OCI-LY7 (cell line): ENCODE measurements at regions not wholly inside any gene's neighbourhood (a gene's known extent, or its start where the extent isn't known, plus 50 kb on each side); places are given as distances from the start of the nearest gene placed in this dataset.

Source experiments
- BruUV-seq: library from RNA; stranded (reverse); fragments of 400-500 nt; replicated peaks from 2 replicates; lab custom pipeline; 2021; lab: Mats Ljungman, UMichigan
- CTCF ChIA-PET: fragments of 300-600 bp; sonication (Branson Sonifier 250); formaldehyde crosslinking; loops from one replicate; lab custom pipeline; 2022; ENCODE audit warnings: antibody characterized with exemption; ENCODE audit not compliant: unreplicated experiment; lab: Charles Lee
- POLR2A ChIA-PET: fragments of 300-600 bp; sonication (Branson Sonifier 250); formaldehyde crosslinking; loops from one replicate; lab custom pipeline; 2022; ENCODE audit warnings: antibody characterized with exemption; lab: Charles Lee
- DNase-seq: peaks from one replicate; pipeline ENCODE4 v3.0.0-alpha.2; 2015; ENCODE audit warnings: low spot score
- H2AFZ ChIP-seq: fragments of 200-600 bp; sonication (generic), shearing (Covaris generic); 2 replicates; pipeline ENCODE4 v1.6.1; 2014; ENCODE audit warnings: mild to moderate bottlenecking, antibody characterized with exemption, low read length, moderate library complexity
- H3K27ac ChIP-seq: fragments of 200-600 bp; sonication (generic); 2 replicates; pipeline ENCODE4 v1.5.1; 2014; ENCODE audit warnings: mixed run types, low read depth, mild to moderate bottlenecking, moderate library complexity, low read length, inconsistent platforms; ENCODE audit not compliant: poor library complexity, severe bottlenecking
- H3K36me3 ChIP-seq: fragments of 200-600 bp; sonication (generic); 2 replicates; pipeline ENCODE4 v1.6.1; 2014; ENCODE audit warnings: mild to moderate bottlenecking, antibody characterized with exemption, low read length, moderate library complexity, mixed read lengths; ENCODE audit not compliant: insufficient read depth
- H3K4me1 ChIP-seq: fragments of 200-600 bp; sonication (generic); 2 replicates; pipeline ENCODE4 v1.5.1; 2014; ENCODE audit warnings: mild to moderate bottlenecking, low read length; ENCODE audit not compliant: insufficient read depth, poor library complexity, severe bottlenecking
- H3K4me2 ChIP-seq: fragments of 200-600 bp; sonication (generic); 2 replicates; pipeline ENCODE4 v1.6.1; 2014; ENCODE audit warnings: mild to moderate bottlenecking, low read length
- H3K4me3 ChIP-seq: fragments of 200-600 bp; sonication (generic); 2 replicates; pipeline ENCODE4 v1.5.1; 2014; ENCODE audit warnings: mild to moderate bottlenecking, low read depth, low read length; ENCODE audit not compliant: poor library complexity, severe bottlenecking
- H3K79me2 ChIP-seq: fragments of 200-600 bp; sonication (generic); 2 replicates; pipeline ENCODE4 v1.6.1; 2016; ENCODE audit warnings: low read depth, mild to moderate bottlenecking, low read length, moderate library complexity, mixed read lengths; ENCODE audit not compliant: insufficient read depth
- H3K9me2 ChIP-seq: fragments of 200-600 bp; sonication (generic); 2 replicates; pipeline ENCODE4 v1.6.1; 2016; ENCODE audit warnings: mild to moderate bottlenecking, low read length, mixed read lengths; ENCODE audit not compliant: insufficient read depth
- H3K9me3 ChIP-seq: fragments of 200-600 bp; sonication (generic); 2 replicates; pipeline ENCODE4 v1.6.1; 2014; ENCODE audit warnings: mild to moderate bottlenecking, mixed run types, low read length, mixed read lengths
- H4K20me1 ChIP-seq: fragments of 200-600 bp; sonication (generic); 2 replicates; pipeline ENCODE4 v1.6.1; 2014; ENCODE audit warnings: mild to moderate bottlenecking, antibody characterized with exemption, low read length, moderate library complexity, mixed read lengths; ENCODE audit not compliant: insufficient read depth
- EZH2phosphoT487 ChIP-seq: fragments of 200-600 bp; sonication (generic); IDR thresholded peaks from 2 replicates; pipeline ENCODE4 v1.6.1; 2018; ENCODE audit warnings: low read depth, borderline replicate concordance, mild to moderate bottlenecking, mixed run types, antibody characterized with exemption, low read length, moderate library complexity, mixed read lengths
- intact Hi-C: fragments of 100-400 bp; cut with micrococcal nuclease; formaldehyde crosslinking; loops from one replicate; pipeline ENCODE4 v1.10.0; 2022; ENCODE audit not compliant: unreplicated experiment
- TF ChIP-seq, protein P1 (sequence below): fragments of 200-600 bp; sonication (generic); conservative IDR thresholded peaks from 2 replicates; pipeline ENCODE4 v1.5.1; 2014; ENCODE audit warnings: mild to moderate bottlenecking, antibody characterized with exemption, low read length, moderate library complexity, mixed read lengths

DNA sequence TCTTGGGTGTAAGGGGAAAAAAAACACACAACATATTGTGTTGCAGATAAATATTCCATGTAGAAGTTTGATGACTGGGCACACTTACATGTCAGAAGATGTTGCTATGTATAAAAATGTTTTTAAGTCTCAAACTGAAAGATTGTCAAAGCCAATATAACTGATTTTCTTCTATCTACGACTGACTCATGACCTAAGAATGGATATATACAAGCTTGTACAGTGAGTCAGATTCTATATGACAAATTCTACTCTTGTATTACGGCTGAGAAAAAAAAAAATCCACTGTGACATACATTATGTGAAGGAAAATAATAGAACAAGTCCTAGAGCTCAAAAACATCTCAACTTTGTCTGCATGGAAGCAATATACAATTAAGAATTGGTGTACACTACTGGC lies 343.0 kb upstream of the PCDH15 start:
- DNase-seq: no peak
- Histone ChIP-seq H3K9me3 (no peaks in the 10 kb centered on the region), H3K4me2 (no peak overlapping the region), H3K4me1 (no peaks in the 10 kb centered on the region), H3K4me3 (no peak overlapping the region), H3K36me3 (no peaks in the 10 kb centered on the region), H3K9me2 (no peaks in the 10 kb centered on the region), H3K79me2 (no peaks in the 10 kb centered on the region), H2AFZ (no peak overlapping the region), H4K20me1 (no peaks in the 10 kb centered on the region), H3K27ac (no peak overlapping the region)
- intact Hi-C loops: no loop called here
- no TSS peak for BruUV-seq
- no peak for TF ChIP-seq EZH2phosphoT487
- TF ChIP-seq, protein P1, sequence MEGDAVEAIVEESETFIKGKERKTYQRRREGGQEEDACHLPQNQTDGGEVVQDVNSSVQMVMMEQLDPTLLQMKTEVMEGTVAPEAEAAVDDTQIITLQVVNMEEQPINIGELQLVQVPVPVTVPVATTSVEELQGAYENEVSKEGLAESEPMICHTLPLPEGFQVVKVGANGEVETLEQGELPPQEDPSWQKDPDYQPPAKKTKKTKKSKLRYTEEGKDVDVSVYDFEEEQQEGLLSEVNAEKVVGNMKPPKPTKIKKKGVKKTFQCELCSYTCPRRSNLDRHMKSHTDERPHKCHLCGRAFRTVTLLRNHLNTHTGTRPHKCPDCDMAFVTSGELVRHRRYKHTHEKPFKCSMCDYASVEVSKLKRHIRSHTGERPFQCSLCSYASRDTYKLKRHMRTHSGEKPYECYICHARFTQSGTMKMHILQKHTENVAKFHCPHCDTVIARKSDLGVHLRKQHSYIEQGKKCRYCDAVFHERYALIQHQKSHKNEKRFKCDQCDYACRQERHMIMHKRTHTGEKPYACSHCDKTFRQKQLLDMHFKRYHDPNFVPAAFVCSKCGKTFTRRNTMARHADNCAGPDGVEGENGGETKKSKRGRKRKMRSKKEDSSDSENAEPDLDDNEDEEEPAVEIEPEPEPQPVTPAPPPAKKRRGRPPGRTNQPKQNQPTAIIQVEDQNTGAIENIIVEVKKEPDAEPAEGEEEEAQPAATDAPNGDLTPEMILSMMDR: no peak
- ChIA-PET CTCF (no interaction called here), POLR2A (no interaction called here)

DNA sequence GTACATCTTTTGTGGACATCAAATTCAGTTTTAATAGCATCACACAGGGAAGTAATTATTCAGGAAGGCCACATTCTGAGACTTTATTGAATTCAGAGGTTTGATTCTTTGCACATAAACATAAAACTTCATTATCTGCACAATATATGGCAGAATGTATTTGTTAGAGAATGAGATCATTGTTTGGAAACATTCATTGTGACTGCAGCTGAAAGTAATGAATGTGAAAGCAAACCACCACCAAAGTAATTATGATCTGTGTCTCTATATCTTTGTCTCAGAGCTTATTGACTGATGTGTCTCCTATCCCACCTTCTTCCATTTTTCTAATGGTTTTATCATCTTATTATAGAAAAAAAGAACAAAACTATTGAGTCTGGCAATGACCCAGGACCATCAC lies 340.9 kb upstream of the PCDH15 start:
- Histone ChIP-seq H3K36me3 (no peaks in the 10 kb centered on the region), H3K9me3 (no peaks in the 10 kb centered on the region), H3K9me2 (no peaks in the 10 kb centered on the region), H3K4me2 (no peak overlapping the region), H2AFZ (no peak overlapping the region), H4K20me1 (no peaks in the 10 kb centered on the region), H3K79me2 (no peaks in the 10 kb centered on the region), H3K27ac (no peak overlapping the region), H3K4me1 (no peaks in the 10 kb centered on the region), H3K4me3 (no peak overlapping the region)
- POLR2A ChIA-PET: interaction anchor here (0.7 kb wide), 1 partner anchor 40 kb away, joined by 3 read pairs; no protein-coding TSS in a partner anchor
- TF ChIP-seq, protein P1: no peak
- no peak for TF ChIP-seq EZH2phosphoT487
- CTCF ChIA-PET: no interaction called here
- intact Hi-C loops: no loop called here
- no peak for DNase-seq
- BruUV-seq: no TSS peak

DNA sequence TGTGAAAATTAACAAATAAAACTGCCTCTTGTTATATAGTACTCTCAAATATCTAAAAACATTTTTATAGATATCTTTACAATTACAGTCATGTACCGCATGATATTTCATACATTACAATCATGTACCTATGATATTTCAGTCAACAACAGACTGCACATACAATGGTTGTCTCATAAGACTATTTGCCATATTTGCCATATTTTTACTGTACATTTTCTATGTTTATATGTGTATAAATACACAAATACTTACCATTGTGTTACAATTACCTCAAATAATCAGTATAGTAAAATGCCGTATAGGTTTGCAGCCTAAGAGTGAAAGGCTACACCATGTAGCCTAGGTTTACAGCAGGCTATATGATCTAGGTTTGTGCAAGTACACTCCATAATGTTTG lies 336.0 kb upstream of the PCDH15 start:
- no peaks in the 10 kb centered on the region for H3K79me2 ChIP-seq
- H3K9me3 ChIP-seq: no peaks in the 10 kb centered on the region
- no peak for DNase-seq
- CTCF ChIA-PET: no interaction called here
- H3K4me3 ChIP-seq: no peak overlapping the region
- no peak overlapping the region for H3K27ac ChIP-seq
- no peak overlapping the region for H3K4me2 ChIP-seq
- TF ChIP-seq EZH2phosphoT487: no peak
- TF ChIP-seq, protein P1: no peak
- no TSS peak for BruUV-seq
- H3K36me3 ChIP-seq: no peaks in the 10 kb centered on the region
- intact Hi-C loops: no loop called here
- H3K9me2 ChIP-seq: no peaks in the 10 kb centered on the region
- no peak overlapping the region for H2AFZ ChIP-seq
- H3K4me1 ChIP-seq: no peaks in the 10 kb centered on the region
- H4K20me1 ChIP-seq: no peaks in the 10 kb centered on the region
- POLR2A ChIA-PET: interaction anchor here (0.7 kb wide), 1 partner anchor 338 kb away, joined by 3 read pairs; no protein-coding TSS in a partner anchor
